SH-SY5Y (cell line): ENCODE measurements at regions not wholly inside any gene's neighbourhood (a gene's known extent, or its start where the extent isn't known, plus 50 kb on each side); places are given as distances from the start of the nearest gene placed in this dataset.

Experiments
- GATA2 ChIP-seq: IDR thresholded peaks from 2 replicates; pipeline ENCODE4 v1.6.1; 2011; ENCODE audit warnings: mild to moderate bottlenecking, low read depth, low read length
- GATA3 ChIP-seq: IDR thresholded peaks from 2 replicates; pipeline ENCODE4 v1.6.1; 2011; ENCODE audit warnings: low read depth, mild to moderate bottlenecking, low read length, moderate library complexity

DNA sequence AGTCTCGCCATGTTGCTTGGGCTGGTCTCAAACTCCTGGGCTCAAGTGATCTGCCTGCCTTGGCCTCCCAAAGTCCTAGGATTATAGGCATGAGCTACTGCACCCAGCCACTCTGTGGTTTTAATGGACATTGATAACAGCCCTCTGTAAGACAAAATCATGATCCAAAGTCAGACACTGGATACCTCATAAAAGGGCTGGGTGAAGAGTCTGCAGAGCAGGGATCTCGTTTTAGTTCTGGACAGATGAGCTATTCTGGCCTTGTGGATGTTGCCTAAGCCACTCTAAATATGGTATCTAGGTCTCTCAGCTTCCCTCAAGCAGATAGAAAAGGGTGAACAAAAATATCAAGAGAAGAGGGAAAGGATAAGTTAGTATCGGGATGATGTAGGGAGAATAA lies 133.4 kb upstream of the OSMR start:
- TF ChIP-seq GATA2 (no peak), GATA3 (no peak)
